Fibroblast of skin of scalp (primary cell): ENCODE measurements at regions not wholly inside any gene's neighbourhood (a gene's known extent, or its start where the extent isn't known, plus 50 kb on each side); places are given as distances from the start of the nearest gene placed in this dataset.
"Not testable (repeated sequence)": the region's sequence is repeated elsewhere in the genome, so short reads cannot be mapped to it uniquely, and the experiment has no call there.

Experiments
- DNase-seq: peaks from one replicate; pipeline ENCODE4 v3.0.0-alpha.2; 2013

DNA sequence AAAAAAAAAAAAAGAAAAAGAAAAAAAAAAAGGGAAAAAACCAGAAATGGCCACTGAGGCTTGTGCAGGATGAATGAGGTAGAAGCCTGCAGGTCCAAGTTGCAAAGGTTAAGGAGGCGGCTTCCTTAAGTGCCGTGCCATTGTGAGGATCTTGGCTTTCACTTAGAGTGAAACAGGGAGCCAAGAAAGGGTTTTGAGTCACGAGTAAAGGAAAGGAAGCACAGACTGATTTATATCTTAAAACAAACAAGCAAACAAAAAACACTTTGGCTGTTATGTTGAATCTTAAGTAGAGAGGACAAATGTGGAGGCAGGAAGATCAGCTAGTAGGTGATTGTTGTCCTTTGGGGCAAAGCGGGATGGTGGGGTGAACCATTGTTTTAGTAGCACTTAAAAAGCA, 749.7 kb upstream of the SOX11 start:
- no peak for DNase-seq

DNA sequence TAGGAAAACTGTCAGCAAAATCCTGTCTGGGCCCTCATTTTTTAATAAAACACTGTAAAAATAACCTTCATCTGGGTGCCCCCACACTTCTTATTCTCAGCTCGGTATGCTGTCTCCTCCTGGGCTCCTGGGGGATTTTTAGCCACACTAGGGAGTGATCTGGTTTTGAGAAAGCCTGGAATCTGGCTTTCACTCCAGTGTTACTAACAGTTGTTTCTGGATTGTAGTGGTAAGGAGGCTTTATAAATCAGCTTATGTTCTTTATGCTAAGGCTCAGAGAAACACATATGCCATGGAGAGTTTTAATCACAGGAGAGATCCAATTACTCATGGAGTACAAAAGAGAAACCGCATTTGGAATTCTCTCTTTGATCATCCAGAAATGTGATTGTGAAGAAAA, 744.3 kb upstream of the SOX11 start:
- no peak for DNase-seq

DNA sequence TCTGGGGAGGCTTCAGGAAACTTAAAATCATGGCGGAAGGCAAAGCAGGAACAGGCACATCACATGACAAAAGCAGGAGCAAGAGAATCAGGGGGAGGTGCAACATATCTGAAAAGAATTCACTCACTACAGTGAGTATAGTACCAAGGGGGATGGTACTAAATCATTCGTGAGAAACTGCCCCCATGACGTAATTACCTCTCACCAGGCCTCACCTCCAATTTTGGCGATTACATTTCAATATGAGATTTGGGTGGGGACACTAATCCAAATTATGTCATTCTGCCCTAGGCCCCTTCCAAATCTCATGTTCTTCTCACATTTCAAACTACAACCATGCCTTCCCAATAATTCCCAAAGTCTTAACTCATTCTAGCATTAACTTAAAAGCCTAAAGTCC, 740.8 kb upstream of the SOX11 start:
- DNase-seq, result no peak

DNA sequence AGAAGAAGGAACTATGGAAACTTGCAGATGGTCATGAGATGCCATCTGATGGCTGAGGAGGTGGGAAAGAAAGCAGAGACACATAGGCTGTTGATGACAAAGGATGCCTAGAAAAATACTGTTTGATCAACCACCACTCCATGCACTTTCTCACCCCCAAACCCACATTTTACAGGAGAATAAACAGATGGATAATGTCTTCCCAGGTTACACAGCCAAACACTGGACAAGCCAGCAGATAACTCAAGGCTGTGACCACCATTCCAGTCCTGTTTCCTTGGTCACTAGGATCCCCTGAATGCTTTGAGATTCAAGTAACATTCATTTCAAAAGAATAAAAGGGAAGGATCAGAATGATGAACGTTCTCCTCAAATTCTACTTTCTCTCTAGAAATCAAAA, 733.0 kb upstream of the SOX11 start:
- DNase-seq, result no peak

DNA sequence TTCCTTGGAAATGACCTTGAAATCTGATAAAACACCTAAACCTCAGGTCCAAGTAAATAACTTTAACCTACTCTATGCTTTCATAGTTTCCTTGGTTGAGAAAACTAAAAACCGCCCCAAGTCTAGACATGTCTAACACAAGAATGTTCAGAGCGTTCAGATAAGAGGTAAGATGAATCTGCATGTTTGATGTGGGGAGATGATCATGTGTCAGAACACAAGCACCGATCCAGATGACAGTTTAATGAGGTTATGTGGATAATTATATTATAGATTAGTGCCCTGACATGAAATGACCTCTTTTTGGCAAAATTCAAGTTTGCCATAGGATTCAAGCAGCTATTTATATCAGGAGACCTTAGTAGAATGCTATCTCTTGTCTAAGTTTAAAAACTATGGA, 729.8 kb upstream of the SOX11 start:
- DNase-seq, result no peak

DNA sequence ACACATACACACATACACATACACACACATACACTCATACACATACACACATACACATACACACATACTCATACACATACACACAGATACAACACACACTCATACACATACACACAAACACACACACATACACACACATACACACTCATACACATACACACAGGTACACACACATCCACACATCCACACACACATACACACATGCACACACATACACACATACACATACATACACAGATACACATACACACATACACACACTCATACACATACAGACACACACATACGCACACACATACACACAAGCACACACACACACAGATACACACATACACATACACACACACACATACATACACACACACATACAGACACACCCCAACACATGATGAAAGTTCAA, 729.1 kb upstream of the SOX11 start:
- no peak for DNase-seq

DNA sequence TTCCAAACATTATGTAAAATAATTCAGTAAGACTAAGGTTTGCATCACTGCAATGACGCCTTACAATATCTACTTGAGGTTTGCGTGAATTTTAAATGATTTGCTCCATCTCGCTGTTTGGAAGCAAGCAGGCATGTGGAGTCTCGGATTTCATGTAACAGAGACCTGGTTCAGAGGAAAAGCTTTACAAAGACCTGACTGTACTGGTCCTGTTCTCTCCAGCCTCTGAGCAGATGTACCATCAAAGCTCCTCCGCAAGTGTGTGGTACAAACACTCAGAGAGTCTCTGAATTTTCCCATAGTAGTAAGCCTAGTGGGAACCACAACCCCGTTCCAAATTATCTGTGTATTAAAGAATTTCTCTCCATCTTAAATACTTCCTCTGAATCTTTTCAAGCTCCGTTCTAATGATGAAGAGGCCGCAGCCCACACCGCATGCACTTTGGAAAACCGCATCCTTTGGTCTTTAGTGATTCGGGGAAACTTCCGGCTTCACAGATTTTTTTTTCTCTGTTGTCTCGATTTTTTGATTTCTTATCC, 728.1 kb upstream of the SOX11 start:
- no peak for DNase-seq

DNA sequence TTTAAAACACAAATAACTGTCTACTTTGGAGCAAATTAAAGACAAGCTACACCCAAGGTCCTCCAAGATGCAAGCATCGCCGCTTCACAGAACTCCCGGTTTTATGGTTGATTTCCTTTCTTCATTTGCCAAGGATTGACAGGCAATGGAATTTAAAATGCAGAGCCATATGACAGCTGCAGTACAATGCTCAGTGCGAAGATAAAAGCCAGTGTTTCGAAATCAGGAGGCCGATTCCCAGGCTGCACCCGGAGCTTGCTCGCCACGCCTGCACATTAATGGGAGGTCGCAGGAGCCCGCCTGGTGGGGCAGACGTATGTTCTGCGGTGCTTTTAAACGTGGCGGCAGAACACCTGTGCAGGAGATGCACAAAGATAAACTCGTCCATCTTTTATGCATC, 727.6 kb upstream of the SOX11 start:
- DNase-seq, result no peak

DNA sequence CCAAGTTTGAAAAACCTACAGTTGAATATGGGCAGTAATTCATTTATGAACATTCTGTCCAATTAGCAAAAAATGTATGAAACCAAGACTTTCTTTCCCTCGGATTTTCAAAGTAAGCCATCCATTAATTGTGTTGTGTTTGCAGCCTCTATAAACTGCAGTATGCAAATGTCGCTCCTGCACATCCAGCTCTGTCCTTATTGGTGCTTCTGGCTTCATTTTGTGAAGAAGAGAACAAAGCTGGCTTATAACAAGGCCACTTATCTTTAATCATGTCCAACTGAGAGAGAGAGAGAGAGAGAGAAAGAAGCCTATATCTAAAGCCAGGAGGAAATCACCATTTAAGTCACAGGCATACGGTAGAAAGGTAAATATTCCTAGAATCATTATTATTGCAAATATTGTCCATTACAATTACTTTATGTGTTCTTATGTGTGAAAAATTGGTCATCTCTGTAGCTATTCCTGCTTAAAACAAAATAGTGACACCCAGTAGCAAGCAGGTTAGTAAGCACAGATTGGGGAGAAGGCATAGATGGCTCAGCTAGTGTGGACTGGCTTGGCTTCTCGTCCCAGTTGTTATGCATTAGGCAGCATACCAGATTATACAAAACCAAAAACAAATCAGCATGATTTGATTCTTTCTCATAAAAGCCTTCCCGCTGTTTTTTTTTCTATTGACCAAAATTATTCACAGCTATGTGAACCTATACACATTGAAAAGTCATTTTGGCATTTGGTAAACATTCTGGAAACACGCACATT, 726.4 kb upstream of the SOX11 start:
- DNase-seq, result no peak

DNA sequence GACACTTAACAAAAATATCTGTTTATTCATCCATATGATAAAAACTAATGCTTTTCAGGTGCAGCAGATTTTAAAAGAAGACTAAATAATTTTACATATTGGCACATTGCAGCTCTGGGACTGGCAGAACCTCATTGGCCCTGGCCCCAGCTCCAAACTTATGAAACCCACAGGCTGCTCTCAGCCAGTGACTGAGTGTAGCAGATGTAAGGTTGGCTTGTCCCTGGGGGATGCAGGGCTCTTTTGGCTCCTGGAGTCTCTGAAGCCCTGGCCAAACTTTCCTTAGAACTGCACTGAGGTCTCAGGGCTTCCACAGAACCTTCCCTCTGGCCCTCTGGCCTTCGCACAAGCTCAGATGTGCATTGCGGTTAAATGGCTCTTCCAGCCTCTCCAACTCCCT, 725.0 kb upstream of the SOX11 start:
- no peak for DNase-seq

DNA sequence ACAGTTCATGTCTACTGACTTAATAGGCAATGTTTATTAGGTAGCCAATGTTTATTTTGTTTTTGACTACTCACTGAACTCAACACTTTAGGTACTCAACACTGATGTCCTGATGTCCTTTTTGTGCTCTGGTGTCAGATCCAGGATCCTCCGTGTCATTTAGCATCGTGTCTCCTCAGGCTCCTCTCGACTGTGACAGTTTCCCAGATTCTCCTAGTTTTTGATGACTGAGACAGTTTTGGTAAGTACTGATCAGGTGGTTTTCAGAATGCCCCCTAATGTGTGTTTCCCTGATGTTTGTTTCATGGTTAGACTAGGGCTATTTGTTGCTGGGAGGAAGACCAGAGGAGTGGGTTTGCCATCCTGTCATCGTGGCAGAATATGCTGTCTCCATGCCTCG, 719.7 kb upstream of the SOX11 start:
- DNase-seq, result no peak

DNA sequence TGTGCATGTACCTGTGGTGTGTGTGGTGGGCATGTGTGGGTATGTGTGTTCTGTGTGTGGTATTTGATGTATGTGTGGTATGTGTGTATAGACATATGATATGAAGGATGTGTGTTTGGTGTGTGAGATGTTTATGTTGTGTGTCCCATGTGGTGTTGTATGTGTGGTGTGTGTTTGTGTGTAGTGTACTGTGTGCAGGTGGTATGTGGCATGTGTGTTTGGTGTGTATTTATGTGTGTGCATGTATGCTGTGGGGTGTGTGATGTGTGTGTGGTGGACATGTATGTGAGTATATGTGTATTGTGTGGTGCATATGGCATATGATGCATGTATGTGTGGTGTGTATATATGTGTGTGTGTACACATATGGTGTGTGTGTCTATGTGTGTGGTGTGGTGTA, 718.8 kb upstream of the SOX11 start:
- no peak for DNase-seq

DNA sequence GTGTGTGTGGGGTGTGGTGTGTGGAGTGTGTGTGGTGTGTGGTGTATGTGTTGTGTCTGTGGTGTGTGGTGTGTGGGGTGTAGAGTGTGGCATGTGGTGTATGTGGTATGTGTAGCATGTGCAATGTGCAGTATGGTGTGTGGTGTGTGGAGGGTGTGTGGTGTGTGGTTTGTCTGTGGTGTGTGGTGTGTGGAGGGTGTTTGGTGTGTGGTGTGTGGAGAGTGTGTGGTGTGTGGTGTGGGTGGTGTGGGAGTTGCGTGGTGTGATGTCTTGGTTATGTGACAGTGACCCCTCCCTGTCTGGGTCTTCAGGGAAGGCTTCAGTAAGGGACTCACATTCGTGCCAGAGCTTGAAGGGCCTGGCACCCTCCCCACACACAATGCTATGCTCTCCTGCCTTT, 718.2 kb upstream of the SOX11 start:
- DNase-seq, result no peak

DNA sequence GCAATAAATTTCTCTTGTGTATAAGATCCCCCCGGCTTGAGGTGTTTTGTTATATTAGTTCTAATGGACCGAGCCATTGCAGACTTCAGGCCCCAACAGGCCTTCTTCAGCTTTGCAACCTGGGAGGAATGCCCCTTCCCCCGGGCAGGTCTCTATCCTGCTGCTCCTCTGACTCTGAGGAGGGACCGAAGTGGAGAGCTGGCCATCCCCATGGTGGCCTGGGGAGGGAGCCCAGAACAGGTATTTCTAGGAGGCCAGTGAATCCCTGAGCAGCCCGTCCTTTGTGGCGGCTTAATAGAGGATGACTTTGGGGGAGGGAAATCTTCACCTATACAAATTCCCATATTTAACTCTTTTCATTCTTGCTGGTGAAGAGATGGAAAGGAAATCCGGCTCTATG, 715.8 kb upstream of the SOX11 start:
- no peak for DNase-seq

DNA sequence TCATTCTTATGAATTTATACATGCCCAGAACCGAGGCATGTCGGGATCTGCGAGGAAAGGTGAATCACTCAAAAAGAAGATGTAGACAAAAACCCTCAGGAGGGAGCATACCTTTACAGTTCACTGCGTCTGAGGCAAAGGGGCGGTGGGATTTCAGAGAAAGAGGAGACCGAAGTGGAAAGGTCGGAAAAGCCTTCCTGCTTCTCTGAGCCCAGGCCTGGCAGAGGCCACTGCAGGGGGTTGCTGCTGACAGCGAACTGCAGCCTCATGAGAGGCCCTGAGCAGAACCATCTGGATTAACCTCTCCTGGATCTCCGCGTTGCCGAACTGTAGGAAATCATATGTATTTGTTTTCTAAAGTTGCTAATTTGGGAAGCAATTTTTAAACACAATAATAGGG, 713.1 kb upstream of the SOX11 start:
- DNase-seq, result no peak

DNA sequence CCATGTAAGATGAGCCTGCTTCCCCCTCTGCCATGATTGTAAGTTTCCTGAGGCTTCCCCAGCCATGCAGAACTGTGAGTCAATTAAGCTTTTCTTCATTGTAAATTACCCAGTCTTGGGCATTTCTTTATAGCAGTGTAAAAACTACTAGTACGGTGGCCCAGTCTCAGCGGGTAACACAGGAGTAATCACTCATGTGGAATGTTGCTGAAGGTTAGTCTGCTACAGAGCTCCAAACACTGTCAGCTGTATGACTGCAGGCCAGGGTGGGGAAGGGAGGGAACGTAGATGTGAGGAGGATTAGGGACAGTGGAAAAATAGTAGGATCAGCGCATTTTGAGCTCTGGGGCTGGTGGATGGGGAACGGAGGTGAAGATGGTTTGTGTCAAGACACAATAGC, 711.2 kb upstream of the SOX11 start:
- DNase-seq, result no peak

DNA sequence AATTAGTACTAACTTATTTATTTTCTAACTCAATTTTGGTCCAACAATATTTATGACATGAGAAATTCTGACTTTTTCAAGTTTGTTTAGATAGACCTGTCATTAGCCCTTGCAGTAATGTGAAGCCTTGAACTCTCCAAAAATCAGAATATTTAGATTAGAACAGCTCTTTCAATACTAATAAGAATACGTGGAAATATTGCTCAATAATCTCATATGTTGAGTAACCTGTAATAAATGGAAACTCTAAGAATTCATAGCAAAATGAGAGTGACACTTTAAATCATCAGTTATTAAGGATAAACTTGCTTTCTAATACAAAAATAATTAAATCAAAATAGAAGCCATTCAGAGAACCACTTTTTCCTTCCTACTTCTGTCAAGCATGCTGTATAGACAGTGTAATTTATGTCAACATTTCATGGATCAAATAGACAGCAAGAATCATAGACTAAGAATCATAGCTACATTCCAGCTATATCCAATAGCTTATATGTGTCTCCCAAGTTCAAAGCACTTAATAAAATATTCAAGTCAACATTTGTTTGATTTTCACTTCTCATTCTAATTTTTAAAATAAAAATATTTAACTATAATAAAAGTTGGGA, 710.3 kb upstream of the SOX11 start:
- DNase-seq, result no peak

DNA sequence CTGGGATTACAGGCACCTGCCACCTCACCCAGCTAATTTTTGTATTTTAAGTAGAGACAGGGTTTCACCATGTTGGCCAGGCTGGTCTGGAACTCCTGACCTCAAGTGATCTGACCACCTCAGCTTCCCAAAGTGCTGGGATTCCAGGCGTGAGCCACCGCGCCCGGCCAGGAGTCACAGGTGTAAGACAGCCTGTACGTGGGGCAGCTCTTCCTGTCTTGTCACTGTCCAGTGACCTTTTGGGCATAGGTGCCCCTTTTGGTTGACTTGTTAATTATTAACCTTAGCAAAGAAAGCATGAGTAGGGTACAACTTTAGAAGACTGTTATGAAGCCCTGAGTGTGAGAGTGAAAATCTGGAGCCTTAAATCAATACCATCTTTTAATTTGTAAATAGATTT, 703.7 kb upstream of the SOX11 start:
- not testable (repeated sequence) for DNase-seq

DNA sequence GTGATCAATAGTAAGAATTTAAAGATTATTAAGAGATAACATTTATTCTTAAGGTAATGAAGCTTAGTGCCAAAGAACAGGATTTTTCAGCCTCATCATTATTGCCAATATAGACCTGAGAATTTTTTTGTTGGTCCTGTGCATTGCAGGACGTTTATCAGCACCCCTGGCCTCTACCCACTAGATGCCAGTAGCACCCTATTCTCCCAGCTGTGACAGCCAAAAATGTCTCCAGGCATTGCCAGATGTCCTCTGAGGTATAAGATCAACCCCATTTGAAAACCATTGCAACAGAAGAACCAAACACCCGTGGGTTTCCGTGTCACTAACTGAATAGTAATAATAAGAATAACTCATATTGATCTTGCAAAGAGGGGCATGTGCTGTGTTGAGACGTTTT, 700.0 kb upstream of the SOX11 start:
- peak; percentile 44 for DNase-seq

DNA sequence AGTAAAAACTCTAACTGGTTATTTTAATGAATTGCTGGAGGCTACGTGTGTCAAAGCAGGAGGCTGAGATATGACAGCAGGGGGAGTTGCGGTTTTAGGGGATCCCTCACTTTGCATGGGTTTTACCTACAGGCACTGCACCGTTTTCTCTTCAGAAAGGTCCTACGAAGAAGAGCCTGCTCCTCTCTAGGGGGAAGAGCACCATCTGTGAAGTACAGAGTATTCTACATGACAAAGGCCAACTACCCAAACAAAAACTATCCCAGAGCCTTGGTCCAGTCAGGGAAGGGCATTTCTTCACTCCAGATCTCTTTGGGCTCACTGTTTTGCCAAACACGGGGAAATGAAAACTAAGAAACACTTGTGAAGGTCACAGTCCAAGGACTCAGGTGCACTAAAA, 696.7 kb upstream of the SOX11 start:
- DNase-seq, result no peak

DNA sequence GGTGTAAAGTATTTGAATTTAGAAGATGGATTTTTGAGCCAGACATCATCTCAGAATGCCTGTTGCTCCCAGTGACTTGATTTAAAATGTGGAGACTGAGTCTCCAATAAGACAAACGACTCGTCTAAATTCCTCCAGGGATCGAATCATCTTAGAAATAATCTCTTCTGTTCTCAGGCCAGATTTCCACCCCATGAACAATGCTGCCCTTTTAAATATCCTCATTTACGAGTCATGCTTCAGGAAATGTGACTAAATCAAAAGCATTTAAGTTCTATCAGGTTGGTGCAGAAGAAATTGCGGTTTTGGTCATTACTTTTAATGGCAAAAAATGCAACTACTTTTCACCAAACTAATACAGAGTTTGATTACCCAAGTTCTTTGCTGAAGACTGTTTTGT, 684.6 kb upstream of the SOX11 start:
- DNase-seq, result peak; percentile 11

DNA sequence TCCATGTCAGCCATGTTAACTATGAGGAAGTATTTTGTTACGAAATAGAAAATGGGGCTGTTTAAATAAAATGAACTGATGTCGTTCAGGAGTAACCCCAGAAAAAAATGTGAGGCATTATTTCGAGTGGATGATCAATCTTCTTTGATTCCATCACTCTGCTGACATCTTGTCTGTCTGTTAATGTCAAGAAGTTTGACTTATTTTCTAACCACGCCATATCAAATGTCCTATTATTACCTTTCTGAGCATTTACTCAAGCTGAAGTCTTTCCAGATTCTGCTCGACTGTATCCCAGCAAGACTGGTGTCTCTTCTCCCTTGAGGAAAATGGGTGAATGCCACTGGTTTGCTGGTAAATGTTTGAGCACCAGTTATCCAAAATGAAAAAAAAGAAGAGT, 672.9 kb upstream of the SOX11 start:
- DNase-seq, result no peak

DNA sequence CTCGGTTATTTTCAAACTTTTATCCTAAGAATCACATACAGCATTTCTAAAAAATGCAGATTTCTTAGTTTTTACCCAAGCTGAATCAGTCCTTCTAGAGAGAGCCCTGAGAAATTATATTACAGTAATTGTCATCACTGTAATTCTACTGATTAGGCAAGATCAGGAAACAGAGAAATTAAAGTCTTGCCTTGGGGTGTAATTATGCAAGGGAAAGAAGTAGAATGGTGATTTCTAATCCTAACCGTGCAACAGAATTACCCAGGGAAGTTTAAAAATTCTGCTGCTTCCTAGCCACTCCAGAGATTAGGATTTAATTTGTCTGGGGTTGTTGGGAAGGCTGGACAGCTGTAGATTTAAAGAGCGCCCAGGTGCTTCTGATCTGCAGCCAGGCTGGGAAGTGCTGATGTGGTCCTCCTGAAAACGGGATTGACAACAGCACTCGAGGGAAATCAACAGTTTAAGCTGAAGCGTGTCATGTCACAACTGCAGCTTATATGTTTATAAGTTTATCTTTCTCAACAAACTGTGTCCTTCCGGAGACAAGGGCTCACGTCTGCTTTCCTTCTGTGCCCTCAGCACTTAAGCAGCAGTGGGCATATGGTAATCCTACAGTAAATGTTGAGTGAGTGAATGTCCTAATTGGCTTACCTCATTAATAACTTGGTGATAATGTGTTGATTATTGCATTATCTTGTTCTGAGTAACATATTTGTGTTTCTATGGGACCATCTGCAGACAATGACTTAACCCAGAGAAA, 671.9 kb upstream of the SOX11 start:
- no peak for DNase-seq

DNA sequence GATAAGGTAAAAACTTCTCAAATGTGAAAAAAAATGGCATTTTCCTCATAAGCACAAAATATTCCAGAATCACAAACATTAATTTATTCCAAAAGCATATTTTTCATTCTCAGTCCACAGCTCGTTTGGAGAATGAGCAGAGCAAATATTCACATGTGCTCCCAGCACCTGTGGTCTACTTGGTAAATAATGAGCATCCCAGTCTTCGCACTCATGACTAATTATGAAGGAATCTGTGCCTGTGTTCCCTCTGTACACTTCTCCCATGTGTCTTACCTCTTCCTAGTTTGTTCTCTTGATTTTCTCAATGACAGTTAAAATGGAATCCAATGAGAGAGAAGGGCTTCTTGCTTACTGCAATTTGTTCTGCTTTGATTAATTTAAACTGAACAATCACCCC, 671.0 kb upstream of the SOX11 start:
- DNase-seq, result no peak
